HG03439 (cell line): ENCODE measurements at regions not wholly inside any gene's neighbourhood (a gene's known extent, or its start where the extent isn't known, plus 50 kb on each side); places are given as distances from the start of the nearest gene placed in this dataset.
"Not testable (repeated sequence)": the region's sequence is repeated elsewhere in the genome, so short reads cannot be mapped to it uniquely, and the experiment has no call there.

Experiments used
- ATAC-seq: cut with Tn5 transposase; IDR thresholded peaks from one replicate; pipeline ENCODE4 v1.9.1; 2021; ENCODE audit warnings: mild to moderate bottlenecking, moderate library complexity; ENCODE audit not compliant: unreplicated experiment

- ATAC-seq, result no peak
Measured at GRCh38 chr15:59904450-59905135, 99.5 kb upstream of the FOXB1 start.

- ATAC-seq, result no peak
Measured at GRCh38 chr15:59896663-59897074, 107.4 kb upstream of the FOXB1 start.

GRCh38 chr15:59894835-59895234, 109.3 kb upstream of the FOXB1 start:
- no peak for ATAC-seq

- no peak for ATAC-seq
Measured at GRCh38 chr15:59892985-59893384, 111.1 kb upstream of the FOXB1 start.

- not testable (repeated sequence) for ATAC-seq
Measured at GRCh38 chr15:59887870-59888269, 116.2 kb upstream of the FOXB1 start.

GRCh38 chr15:59887211-59887610, 116.9 kb upstream of the FOXB1 start:
- no peak for ATAC-seq

GRCh38 chr15:59886441-59886840, 117.7 kb upstream of the FOXB1 start:
- ATAC-seq, result no peak

GRCh38 chr15:59885832-59886231, 118.3 kb upstream of the FOXB1 start:
- ATAC-seq, result no peak

- no peak for ATAC-seq
Measured at GRCh38 chr15:59879506-59880265, 124.4 kb upstream of the FOXB1 start.

- ATAC-seq, result no peak
Measured at GRCh38 chr15:59876140-59876539, 128.0 kb upstream of the FOXB1 start.

- no peak for ATAC-seq
Measured at GRCh38 chr15:59873644-59874272, 130.4 kb upstream of the FOXB1 start.

GRCh38 chr15:59867086-59867855, 136.8 kb upstream of the FOXB1 start:
- ATAC-seq, result no peak

- ATAC-seq, result no peak
Measured at GRCh38 chr15:59866642-59867041, 137.5 kb upstream of the FOXB1 start.

- ATAC-seq, result no peak
Measured at GRCh38 chr15:59862191-59863155, 141.6 kb upstream of the FOXB1 start.

- no peak for ATAC-seq
Measured at GRCh38 chr15:59847968-59848367, 156.1 kb upstream of the FOXB1 start.

GRCh38 chr15:59845942-59846499, 156.9 kb upstream of the BNIP2 start:
- no peak for ATAC-seq

- ATAC-seq, result no peak
Measured at GRCh38 chr15:59843609-59844008, 154.5 kb upstream of the BNIP2 start.

GRCh38 chr15:59841036-59841435, 151.9 kb upstream of the BNIP2 start:
- ATAC-seq, result no peak

- ATAC-seq, result no peak
Measured at GRCh38 chr15:59839906-59840305, 150.8 kb upstream of the BNIP2 start.

GRCh38 chr15:59838900-59839299, 149.8 kb upstream of the BNIP2 start:
- ATAC-seq, result no peak
